NCI-H2107 treated with DMSO at 0.1 percent for 48 hours (cell line): ENCODE measurements at regions not wholly inside any gene's neighbourhood (a gene's known extent, or its start where the extent isn't known, plus 50 kb on each side); places are given as distances from the start of the nearest gene placed in this dataset.

Experiments used
- DNase-seq: peaks from one replicate; lab custom pipeline; 2025; ENCODE audit not compliant: unreplicated experiment; lab: John Stamatoyannopoulos, UW

DNA sequence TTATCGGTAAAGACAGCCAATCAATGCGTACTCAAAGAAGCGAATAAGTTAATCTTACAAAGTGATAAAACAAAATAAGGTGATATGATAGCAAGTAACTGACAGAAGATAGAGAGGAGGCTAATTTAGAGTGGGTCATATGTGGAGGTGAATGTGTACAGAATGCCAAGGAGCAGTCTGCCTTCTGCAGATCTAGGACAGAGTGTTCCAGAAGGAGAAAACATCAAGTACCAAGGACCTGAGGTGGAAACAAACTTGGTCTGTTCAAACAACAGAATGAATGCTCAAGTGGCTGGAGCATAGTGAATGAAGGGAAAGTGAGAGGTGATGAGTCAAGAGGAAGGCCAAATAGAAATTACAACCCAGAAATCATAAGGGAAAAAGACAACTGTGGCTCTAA, 170.3 kb upstream of the BMP4 start:
- DNase-seq, result no peak

DNA sequence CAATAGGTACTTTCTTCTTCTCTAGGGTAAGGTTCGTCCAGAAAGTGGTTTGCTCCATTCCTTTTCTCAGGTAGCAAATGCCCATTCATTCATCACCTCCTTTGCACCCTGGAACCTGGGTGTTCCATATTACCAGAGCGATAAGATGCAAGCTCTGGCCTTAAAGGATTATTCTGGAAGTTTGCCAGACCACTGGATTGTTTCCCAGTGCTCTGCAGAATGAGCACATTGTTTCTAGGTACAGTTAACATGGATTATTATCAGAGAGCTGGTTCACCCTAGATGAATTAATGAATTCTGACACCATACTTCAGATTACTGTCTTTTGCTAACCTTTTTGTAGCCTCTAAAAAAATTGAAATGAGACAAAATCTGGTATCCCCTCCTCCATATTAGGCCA, 170.9 kb upstream of the BMP4 start:
- no peak for DNase-seq

DNA sequence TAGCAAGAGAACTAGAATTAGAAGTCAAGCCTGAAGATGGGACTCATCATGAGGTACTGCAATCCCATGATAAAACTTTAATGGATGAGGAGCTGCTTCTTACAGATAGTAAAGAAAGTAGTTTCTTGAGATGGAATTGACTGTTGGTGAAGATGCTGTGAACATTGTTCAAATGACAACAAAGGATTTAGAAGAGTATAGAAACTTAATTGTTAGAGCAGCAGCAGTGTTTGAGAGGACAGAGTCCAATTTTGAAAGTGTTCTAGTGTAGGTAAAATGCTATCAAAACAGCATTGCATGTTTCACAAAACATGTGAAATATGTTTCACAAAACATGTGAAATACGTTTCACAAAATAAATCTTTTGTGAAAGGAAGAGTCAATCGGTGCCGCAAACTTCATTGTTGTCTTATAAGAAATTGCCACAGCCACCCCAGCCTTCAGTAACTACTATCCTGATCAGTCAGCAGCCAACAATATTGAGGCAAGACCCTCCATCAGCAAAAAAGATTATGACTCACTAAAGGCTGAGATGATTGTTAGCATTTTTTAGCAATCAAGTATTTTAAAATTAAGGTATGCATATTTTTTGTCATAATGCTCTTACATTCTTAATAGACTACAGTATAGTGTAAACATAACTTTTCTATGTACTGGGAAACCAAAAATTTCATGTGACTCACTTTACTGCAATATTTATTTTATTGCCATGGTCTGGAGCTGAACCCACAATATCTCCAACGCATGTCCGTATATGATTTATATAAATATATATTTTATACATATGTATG, 173.4 kb upstream of the BMP4 start:
- DNase-seq, result no peak

DNA sequence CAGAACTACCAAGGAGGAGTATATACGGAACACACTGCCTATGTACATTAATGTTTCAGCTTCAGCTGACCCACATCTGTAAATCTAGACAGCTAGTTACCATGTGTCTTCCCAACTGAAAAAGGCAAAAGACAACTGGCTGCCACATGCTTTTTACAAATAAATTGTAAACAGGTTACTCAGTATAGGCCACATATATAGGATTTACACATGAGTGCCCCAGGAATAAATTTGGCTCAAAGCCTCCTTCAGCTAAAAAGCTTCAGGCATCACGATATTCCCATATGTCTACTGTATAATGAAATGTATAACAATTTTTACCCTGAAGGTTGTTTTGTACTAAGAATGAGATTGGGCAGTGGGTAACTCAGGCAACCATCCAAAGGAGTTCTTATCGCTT, 175.9 kb upstream of the BMP4 start:
- DNase-seq, result no peak

DNA sequence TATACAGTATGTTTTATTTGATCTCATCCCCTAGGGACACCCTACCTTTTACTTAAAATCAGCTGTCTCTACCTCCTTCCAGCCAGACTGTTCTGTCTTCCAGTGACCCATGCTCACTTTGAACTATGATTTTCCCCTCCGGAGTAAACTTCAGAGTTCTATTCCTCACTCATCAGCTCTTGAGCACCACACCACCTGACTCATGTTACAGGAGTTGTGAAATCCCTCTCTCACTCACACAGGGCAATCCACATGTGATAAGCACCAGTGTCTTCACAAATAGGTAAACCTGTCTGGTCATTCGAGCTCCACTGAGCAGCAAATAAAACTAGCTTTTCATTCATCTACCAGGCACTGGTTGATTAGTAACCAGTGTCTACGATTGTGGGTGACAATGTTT, 177.3 kb upstream of the BMP4 start:
- DNase-seq, result no peak

DNA sequence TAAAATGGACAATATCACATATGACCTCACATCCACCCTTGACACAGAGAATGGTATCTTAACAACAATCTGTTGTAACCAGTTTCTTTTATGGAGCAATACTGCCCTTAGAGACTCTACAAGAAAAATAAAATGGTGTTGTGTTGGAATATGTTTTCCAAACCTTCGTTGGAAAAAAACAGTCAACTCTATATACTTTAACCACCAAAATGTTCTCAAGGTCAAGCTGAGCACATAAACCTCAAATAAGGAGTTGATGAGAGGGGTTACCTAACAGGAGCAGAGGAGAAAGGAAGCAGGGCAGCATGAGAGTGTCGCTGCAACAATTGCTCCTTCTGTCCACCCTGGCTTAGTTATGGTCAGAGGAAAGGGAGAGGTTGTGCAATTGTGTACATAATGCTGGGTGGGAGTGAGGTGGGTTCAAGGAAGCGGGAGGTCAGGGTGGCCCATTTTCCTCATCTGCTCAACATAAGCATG, 179.2 kb upstream of the BMP4 start:
- no peak for DNase-seq

DNA sequence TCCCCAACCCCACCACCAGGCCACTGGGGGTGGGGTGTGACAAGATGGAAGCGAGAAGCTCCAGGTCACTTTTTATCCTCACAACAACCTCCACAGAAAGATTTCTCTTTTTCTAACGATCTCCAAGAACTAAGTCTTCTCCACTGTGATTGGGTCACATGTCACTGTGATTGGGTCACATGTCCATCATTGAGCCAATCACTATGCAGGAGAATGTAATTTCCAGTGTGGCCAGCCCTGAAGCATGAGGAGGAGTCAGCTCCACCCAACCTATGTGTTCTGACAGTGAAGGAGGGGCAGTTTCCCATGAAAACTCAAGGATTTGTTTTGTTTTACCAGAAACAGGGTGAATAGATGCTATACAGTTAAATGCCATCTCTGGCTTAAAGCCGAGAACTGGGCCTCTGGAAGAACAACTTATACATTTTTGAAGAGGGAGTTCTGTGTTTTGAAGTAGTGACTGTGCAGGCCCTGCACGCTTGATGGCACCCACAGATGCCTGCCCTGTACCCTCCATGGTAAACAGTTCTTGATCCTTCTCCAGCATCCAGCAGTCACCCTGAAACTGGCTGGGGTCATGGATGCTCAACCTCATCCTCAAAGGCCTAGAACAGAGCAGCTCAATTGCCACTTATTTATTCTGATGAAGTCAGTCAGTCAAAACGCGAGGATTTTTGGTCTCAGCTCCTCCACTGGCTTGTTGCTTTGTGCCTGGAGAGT, 180.4 kb upstream of the BMP4 start:
- no peak for DNase-seq

DNA sequence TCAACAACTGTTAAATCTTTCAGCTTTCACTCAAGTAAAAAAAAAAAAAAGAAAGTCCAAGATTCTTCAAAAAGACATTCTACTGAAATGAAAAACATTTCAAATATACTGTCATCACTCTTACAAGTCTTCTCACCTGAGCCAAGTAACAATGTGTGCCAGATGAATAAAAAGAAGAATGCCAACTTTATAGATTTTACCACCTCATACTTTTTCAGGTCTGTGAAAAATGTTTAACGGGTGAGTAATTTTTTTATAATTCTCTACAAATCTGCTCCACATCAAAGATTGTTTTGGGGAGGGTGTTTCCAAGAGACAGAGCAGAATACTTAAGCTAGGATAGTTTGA, 181.0 kb upstream of the BMP4 start:
- no peak for DNase-seq

DNA sequence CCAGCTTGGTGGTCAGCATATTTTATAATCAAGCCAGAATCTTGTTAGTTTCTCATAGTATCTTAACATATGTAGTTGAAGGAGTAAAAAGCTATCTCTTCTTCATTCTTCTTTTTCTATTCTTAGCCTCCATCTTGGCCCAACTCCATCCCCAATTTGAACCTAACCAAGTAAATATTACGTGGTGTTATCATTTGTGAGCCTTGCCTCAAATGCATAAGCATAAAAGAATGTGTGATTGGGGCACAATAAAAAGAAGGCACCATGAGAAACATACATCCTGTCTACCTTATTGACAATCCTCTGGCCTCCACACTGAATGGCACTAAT, 181.4 kb upstream of the BMP4 start:
- DNase-seq, result no peak

DNA sequence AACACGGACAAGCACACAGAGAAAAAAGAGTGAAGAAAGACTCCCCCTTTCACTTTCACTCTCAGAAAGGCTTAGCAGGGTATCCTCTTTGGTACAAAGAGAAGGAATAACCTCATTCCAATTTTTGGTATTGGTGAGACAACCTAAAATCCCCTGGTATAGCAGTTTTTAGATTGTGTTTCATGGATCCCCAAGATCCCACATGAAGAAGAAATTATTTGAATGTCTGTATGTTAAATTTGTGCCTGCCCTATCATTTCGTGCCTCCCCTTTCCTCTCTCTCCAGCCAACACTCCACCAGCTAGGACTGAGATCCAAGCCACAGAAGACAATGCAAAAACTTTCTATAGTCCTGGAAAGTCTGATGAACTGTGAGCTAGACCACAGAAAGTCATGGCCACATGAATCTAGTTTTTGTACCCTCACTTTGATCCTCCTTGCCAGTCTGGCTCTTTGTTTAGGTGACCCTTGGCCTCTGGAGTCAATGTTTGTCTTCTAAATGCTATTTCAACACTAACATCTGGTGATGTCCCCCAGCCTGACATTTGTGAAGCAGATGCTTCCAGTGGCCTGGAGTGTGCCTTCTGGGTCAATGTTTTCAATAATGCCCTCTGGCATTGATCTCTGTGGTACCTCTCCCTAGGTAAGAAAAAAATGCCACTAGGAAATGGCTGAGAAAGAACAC, 181.9 kb upstream of the BMP4 start:
- DNase-seq, result no peak

DNA sequence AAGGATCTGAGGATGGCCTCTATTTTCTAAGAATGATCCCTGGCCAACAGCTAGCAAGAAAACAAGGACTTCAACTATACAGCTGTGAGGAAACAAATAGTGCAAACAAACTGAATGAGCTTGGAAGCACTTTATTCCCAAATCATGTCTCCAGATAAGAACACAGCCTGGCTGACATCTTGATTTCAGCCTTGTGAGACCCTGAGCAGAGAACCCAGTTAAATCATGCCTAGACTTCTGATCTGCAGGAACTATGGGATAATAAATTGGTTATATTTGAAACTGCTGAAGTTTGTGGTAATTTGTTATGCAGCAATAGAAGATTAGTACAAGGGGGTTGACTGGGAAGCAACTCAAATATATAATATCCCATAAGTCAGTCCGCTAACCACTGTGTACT, 183.9 kb upstream of the BMP4 start:
- no peak for DNase-seq

DNA sequence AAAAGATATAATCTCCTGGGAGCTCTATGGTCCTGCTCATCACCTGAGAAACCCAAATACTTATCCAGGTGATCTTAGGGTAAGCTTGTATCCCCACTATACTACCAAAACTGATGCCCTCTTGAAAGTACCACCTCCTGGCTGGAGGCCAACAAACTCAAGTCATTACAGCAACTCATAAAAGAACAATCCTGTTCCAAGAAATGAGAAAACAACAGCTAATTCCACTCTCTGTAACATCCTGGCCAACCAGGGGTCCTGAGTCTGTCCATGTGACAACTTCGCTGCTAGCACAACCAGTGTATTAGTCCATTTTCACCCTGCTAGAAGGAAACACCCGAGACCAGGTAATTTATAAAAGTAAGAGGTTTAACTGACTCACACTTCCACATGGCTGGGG, 190.0 kb upstream of the BMP4 start:
- DNase-seq, result no peak

DNA sequence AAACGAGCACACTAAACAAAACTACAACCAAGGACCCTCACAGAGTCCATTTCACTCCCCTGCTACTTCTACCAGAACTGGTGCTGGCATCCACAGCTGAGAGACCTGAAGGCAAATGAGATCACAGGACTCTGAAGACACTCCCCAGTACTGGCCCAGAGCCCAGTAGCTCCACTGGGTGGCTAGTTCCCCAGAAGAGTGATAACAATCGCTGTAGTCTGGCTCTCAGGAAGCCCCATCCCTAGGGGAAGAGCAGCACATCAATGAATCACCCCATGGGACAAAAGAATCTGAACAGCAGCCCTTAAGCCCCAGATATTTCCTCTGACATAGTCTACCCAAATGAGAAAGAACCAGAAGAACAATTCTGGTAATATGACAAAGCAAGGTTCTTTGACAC, 190.7 kb upstream of the BMP4 start:
- DNase-seq, result no peak

DNA sequence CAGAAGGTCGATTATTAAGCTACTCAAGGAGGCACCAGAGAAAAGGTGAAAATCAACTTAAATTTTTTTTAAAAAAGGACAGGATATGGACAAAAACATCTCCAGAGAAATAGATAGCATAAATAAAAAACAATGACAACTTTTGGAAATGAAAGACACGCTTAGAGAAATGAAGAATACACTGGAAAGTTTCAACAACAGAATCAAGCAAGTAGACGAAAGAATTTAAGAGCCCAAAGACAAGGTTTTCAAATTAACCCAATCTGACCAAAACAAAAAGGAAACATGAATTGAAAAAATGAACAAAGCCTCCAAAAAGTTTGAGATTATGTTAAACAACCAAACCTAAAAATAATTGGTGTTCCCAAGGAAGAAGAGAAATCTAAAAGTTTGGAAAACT, 191.1 kb upstream of the BMP4 start:
- no peak for DNase-seq

DNA sequence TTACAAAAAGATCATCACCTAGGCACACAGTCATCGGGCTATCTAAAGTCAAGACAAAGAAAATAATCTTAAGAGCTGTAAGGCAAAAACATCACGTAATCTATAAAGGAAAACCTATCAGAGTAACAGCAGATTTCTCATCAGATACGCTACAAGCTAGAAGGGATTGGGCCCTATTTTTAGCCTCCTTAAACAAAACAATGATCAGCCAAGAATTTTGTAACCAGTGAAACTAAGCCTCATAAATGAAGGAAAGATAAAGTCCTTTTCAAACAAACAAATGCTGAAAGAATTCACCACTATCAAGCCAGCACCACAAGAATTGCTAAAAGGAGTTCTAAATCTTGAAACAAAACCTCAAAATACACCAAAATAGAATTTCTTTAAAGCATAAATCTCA, 191.6 kb upstream of the BMP4 start:
- no peak for DNase-seq

DNA sequence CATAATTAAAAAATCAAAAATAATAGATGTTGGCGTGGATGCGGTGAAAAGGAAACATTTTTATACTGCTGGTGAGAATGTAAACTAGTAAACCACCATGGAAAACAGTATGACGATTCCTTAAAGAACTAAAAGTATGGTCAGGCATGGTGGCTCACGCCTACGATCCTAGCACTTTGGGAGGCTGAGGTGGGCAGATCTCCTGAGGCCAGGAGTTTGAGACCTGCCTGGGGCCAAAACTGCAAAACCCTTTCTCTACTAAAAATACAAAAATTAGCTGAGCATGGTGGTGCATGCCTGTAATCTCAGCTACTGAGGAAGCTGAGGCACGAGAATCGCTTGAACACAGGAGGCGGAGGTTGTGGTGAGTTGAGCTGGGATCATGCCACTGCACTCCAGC, 195.7 kb upstream of the BMP4 start:
- DNase-seq, result no peak

DNA sequence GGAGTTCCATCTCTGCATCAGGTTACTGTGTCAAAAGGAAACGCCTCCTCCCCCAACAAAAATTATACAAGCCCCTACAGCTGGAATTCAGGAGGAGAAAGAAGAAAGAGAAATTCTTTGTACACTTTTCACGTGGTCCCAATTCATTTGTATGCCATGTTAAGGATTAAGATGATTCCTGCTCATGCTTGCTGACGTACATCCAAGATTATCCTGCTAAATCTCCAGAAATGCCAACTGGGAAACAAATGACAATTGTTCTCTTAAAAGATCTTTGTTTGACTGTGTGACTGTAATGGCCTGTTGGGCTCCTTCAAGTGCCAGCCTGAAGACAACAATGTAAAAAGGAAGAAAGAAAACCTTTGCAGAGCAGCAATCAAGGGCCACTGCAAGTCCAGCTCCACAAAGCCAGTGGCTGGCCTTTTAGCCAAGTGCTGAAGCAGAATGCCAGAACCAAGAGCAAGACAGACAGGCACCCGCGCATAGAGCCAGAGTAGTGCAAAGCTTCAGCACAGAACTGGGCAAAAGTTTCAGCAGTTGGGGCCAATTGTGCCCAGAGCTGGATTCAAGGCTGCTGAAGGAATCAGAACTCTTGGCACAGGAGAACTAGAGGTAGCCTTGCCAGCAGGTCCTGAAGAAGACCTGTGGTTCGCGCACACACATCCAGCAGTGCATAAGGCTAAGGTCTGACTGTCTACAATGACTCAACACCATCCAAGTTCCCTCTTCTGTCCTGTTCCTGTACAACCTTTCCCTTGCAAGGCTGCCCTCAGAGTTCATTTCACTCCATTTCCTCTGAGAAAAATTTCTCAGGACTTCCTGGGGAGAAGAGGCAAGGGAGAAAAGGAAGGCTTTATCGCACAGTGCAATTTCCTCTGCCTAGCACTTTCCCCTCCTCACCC, 209.7 kb upstream of the BMP4 start:
- no peak for DNase-seq

DNA sequence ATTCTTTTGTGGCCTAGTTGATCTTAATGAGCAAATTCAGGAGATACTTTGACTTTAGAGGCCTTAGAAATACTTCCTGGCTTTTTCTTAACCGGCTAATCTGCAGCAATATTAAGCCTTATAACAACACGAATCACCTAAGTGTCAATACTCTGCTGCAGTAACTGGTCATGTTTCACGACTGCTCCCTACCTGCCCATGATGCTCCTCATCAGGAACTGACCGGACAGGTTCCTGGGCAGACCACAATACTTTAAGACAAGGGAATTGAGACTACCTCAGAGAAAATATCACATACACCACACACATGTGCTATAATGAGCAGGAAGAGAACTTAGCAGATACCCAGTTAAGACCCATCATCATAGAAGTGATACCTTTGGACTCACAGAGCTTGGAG, 211.9 kb upstream of the BMP4 start:
- DNase-seq, result no peak

DNA sequence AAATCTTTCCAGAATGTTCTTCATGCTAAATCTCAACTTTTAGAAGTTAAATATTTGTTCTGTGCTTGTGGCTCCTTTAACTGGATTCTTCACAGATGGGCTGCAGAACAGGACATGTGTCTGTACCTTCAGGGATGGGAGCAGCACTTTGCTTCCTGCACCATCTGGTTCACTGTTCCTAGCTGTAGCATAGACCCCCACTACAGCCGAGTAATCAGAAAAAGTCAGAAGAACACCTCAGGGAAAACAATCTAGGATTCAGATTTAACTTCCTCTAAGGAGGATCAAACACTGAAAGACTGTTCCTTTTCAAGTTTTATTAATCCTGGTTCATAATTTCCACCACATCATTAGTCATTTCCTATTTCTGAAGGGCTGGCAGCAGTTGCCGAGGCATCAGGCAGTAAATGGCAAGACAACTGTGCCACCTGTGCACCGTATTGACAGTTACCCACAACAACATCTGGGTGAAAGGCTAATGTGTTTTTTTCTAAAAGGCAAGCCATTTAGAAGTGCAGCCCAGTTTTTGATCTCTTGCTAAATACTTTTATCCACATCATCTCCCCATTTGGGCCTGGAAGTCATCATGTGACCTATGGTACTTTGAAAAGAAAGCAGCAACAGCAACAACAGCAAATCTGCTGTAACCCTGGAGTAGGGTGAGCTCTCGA, 212.8 kb upstream of the BMP4 start:
- no peak for DNase-seq

DNA sequence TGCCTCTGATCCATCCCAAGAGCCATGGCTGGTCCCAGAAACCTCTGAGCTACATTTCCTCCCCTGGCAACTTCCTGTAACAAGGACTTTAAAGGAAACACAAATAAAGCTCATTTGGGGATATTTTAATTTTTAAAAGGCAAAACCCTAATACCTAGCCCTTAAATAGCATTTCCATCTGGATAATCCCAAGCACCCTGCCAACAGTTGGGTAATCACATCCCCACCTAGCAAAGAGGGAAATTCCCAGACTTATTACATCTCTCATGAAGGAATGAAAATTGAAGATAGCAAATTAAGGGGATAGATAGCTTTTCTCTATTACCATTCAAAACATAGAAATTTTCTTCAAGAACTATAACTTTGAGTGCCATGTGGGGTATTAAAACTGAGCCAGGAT, 213.7 kb upstream of the BMP4 start:
- no peak for DNase-seq

DNA sequence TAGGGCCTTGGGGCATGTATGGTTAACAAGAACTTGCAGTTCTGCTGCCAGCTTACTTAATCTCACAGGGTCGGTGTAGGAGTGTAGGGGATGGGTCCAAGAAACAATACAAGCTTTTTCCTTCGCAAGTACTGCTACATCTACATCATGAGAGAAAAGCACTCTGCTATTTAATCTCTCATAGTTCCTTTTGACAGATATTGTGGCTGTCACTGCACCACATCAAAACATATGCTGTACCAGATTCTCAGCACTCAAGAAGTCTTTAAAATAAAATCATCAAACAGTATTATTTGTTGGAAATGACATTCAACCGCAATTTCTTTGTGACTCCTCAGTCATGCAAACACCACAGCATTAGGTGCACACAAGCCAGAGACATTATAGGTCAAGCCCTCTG, 215.5 kb upstream of the BMP4 start:
- no peak for DNase-seq
